GM12878 (cell line): ENCODE measurements at regions not wholly inside any gene's neighbourhood (a gene's known extent, or its start where the extent isn't known, plus 50 kb on each side); places are given as distances from the start of the nearest gene placed in this dataset.

ENCODE experiments used
- ATAC-seq: fragments of 200-7000 bp; cut with Tn5 transposase; 3 replicates; pipeline ENCODE4 v1.9.1; 2020; ENCODE audit warnings: mild to moderate bottlenecking, moderate library complexity
- BruUV-seq: library from RNA; stranded (reverse); fragments of 400-500 nt; replicated peaks from 2 replicates; lab custom pipeline; 2021; lab: Mats Ljungman, UMichigan
- CTCF ChIA-PET: fragments of 300-600 bp; sonication (Branson Sonifier 250); formaldehyde crosslinking; extraction: SDS; loops from one replicate; lab custom pipeline; 2021; ENCODE audit warnings: inconsistent platforms; lab: Yijun Ruan, JAX
- POLR2A ChIA-PET: fragments of 350-600 bp; formaldehyde crosslinking; extraction: SDS; loops from one replicate; lab custom pipeline; 2021; ENCODE audit warnings: inconsistent platforms; lab: Charles Lee
- RAD21 ChIA-PET: fragments of 300-600 bp; sonication (Branson Sonifier 250); formaldehyde crosslinking; loops from one replicate; lab custom pipeline; 2023; ENCODE audit warnings: antibody characterized with exemption; ENCODE audit not compliant: unreplicated experiment; lab: Charles Lee
- SMC1A ChIA-PET: fragments of 300-600 bp; sonication (Branson Sonifier 250); formaldehyde crosslinking; loops from one replicate; lab custom pipeline; 2023; ENCODE audit not compliant: unreplicated experiment, uncharacterized antibody; lab: Charles Lee
- DNase-seq: peaks from one replicate; pipeline ENCODE4 v3.0.0-alpha.2; 2011; ENCODE audit warnings: low read depth, low spot score
- FAIRE-seq: peaks from 3 replicates; lab custom pipeline; 2011; peaks lifted over from hg19 to GRCh38; lab: Jason Lieb, UNC
- H2AFZ ChIP-seq: 2 replicates; pipeline ENCODE4 v1.6.0; 2011; ENCODE audit warnings: low read depth, low read length, control low read depth; ENCODE audit not compliant: control insufficient read depth
- H3K27ac ChIP-seq: 2 replicates; pipeline ENCODE4 v1.5.1; 2011; ENCODE audit warnings: control low read depth; ENCODE audit not compliant: control insufficient read depth, insufficient read depth
- H3K27me3 ChIP-seq, 2 experiments: replicated peaks in 1 of 2; 2 replicates each; pipeline versions ENCODE4 v1.6.0 to v1.6.1; 2011; ENCODE audit warnings: low read length in 1 of 2; ENCODE audit not compliant: control insufficient read depth in 2 of 2, insufficient read depth in 2 of 2
- H3K36me3 ChIP-seq, 2 experiments: 2 replicates each; pipeline ENCODE4 v1.5.1; 2011; ENCODE audit warnings: low read length in 1 of 2; ENCODE audit not compliant: control insufficient read depth in 2 of 2, insufficient read depth in 2 of 2
- H3K4me1 ChIP-seq: 2 replicates; pipeline ENCODE4 v1.6.1; 2011; ENCODE audit warnings: mild to moderate bottlenecking, low read length, moderate library complexity, mixed read lengths; ENCODE audit not compliant: control insufficient read depth, insufficient read depth
- H3K4me2 ChIP-seq: 2 replicates; pipeline ENCODE4 v1.6.0; 2011; ENCODE audit warnings: control low read depth; ENCODE audit not compliant: control insufficient read depth, insufficient read depth
- H3K4me3 ChIP-seq: fragments of 200-600 bp; sonication (generic); 2 replicates; pipeline ENCODE4 v1.5.1; 2016
- H3K79me2 ChIP-seq: 2 replicates; pipeline ENCODE4 v1.6.0; 2011; ENCODE audit warnings: low read length; ENCODE audit not compliant: control insufficient read depth, insufficient read depth
- H3K9ac ChIP-seq: 2 replicates; pipeline ENCODE4 v1.8.0; 2011; ENCODE audit warnings: low read length, control low read depth, mixed read lengths; ENCODE audit not compliant: control insufficient read depth, insufficient read depth
- H3K9me3 ChIP-seq: replicated peaks from 3 replicates; pipeline ENCODE4 v1.5.1; 2011; ENCODE audit warnings: mild to moderate bottlenecking, low read length; ENCODE audit not compliant: control insufficient read depth, insufficient read depth
- H4K20me1 ChIP-seq: 2 replicates; pipeline ENCODE4 v1.6.0; 2011; ENCODE audit not compliant: control insufficient read depth, insufficient read depth
- ASH2L ChIP-seq: fragments of 300-600, 200-600 bp; sonication (generic); IDR thresholded peaks from 2 replicates; pipeline ENCODE4 v1.6.1; 2017; ENCODE audit warnings: low read depth, mild to moderate bottlenecking, borderline replicate concordance
- ATF3 ChIP-seq: IDR thresholded peaks from 2 replicates; pipeline ENCODE4 v1.6.1; 2011; ENCODE audit warnings: low read depth, mild to moderate bottlenecking, low read length, moderate library complexity, borderline replicate concordance; ENCODE audit errors: extremely low read depth
- ATF7 ChIP-seq: fragments of 450-650 bp; IDR thresholded peaks from 2 replicates; pipeline ENCODE4 v1.6.1; 2016; ENCODE audit warnings: low read depth, mild to moderate bottlenecking
- BCL11A ChIP-seq: IDR thresholded peaks from 2 replicates; pipeline ENCODE4 v1.6.1; 2011; ENCODE audit warnings: low read depth, low read length
- CEBPZ ChIP-seq: fragments of 150-350 bp; IDR thresholded peaks from 2 replicates; pipeline ENCODE4 v1.6.1; 2016; ENCODE audit warnings: low read depth, low read length
- CREM ChIP-seq: IDR thresholded peaks from 2 replicates; pipeline ENCODE4 v1.6.1; 2014; ENCODE audit warnings: antibody characterized with exemption, low read depth
- HDAC6 ChIP-seq: fragments of 200-600 bp; sonication (generic); IDR thresholded peaks from one replicate; pipeline ENCODE4 v1.8.0; 2017; ENCODE audit warnings: antibody characterized with exemption; ENCODE audit not compliant: unreplicated experiment
- KAT2A ChIP-seq: conservative IDR thresholded peaks from 2 replicates; pipeline ENCODE4 v1.6.1; 2011; ENCODE audit warnings: low read depth, low read length; ENCODE audit not compliant: control insufficient read depth
- MEF2A ChIP-seq: IDR thresholded peaks from 2 replicates; pipeline ENCODE4 v1.6.1; 2011; ENCODE audit warnings: low read depth, mild to moderate bottlenecking, low read length, moderate library complexity; ENCODE audit not compliant: insufficient read depth
- MXI1 ChIP-seq: fragments of 150-350 bp; IDR thresholded peaks from 2 replicates; pipeline ENCODE4 v1.6.1; 2011; ENCODE audit warnings: low read depth, mild to moderate bottlenecking, inconsistent platforms, low read length, improper control_type of control experiment
- POLR2AphosphoS2 ChIP-seq: IDR thresholded peaks from 2 replicates; pipeline ENCODE4 v1.6.1; 2011; ENCODE audit warnings: low read depth, mild to moderate bottlenecking, low read length, improper control_type of control experiment, moderate library complexity
- PRDM15 ChIP-seq: fragments of 450-650 bp; formaldehyde crosslinking; IDR thresholded peaks from 2 replicates; pipeline ENCODE4 v1.4.0; 2020; ENCODE audit warnings: mild to moderate bottlenecking, moderate library complexity
- RFX5 ChIP-seq: IDR thresholded peaks from 2 replicates; pipeline ENCODE4 v1.6.1; 2011; ENCODE audit warnings: low read depth, low read length, improper control_type of control experiment
- STAT1 ChIP-seq: fragments of 450-650 bp; conservative IDR thresholded peaks from 2 replicates; pipeline ENCODE4 v1.6.1; 2014; ENCODE audit warnings: antibody characterized with exemption, mild to moderate bottlenecking
- SUPT20H ChIP-seq: IDR thresholded peaks from 2 replicates; pipeline ENCODE4 v1.6.1; 2011; ENCODE audit warnings: low read depth, mild to moderate bottlenecking, low read length, moderate library complexity, borderline replicate concordance; ENCODE audit not compliant: control insufficient read depth
- TCF7 ChIP-seq: IDR thresholded peaks from 2 replicates; pipeline ENCODE4 v1.6.1; 2014; ENCODE audit warnings: antibody characterized with exemption, borderline replicate concordance
- USF1 ChIP-seq: IDR thresholded peaks from 2 replicates; pipeline ENCODE4 v1.6.1; 2011; ENCODE audit warnings: borderline replicate concordance, low read depth, mild to moderate bottlenecking, moderate library complexity, mixed read lengths, low read length; ENCODE audit not compliant: insufficient read depth; ENCODE audit errors: extremely low read length
- WRNIP1 ChIP-seq: IDR thresholded peaks from 2 replicates; pipeline ENCODE4 v1.6.1; 2011; ENCODE audit warnings: low read depth, low read length, improper control_type of control experiment, borderline replicate concordance
- WGBS: methylation state at CpG from one replicate; pipeline ENCODE4 v1.1.6; 2016; ENCODE audit warnings: low lambda C conversion rate; ENCODE audit not compliant: insufficient replicate concordance, insufficient coverage; ENCODE audit errors: missing lambda C conversion rate; 5-methylcytosine and 5-hydroxymethylcytosine counted together
- in situ Hi-C: fragments of 300-500 bp; cut with MboI; formaldehyde crosslinking; loops from 9 replicates; pipeline ENCODE4 v1.14.3; 2018; ENCODE audit warnings: mixed read lengths
- intact Hi-C: fragments of 100-400 bp; cut with micrococcal nuclease; formaldehyde crosslinking; loops from one replicate; pipeline ENCODE4 v1.14.2; 2022; ENCODE audit not compliant: unreplicated experiment

GRCh38 chr15:95822961-95823360 lies 507.5 kb upstream of the NR2F2 start:
- DNase-seq = no peak
- Histone ChIP-seq H3K4me1 (no peaks in the 10 kb centered on the region), H3K9me3 (no peaks in the 10 kb centered on the region), H3K79me2 (no peaks in the 10 kb centered on the region), H3K27ac (no peak overlapping the region), H3K36me3 (no peaks in the 10 kb centered on the region), H3K9ac (no peak overlapping the region), H3K4me3 (no peak overlapping the region), H3K27me3 (no peaks in the 10 kb centered on the region), H2AFZ (no peak overlapping the region), H3K4me2 (no peak overlapping the region), H4K20me1 (no peaks in the 10 kb centered on the region)
- RAD21 ChIA-PET = no interaction called here
- FAIRE-seq = no peak
- CTCF ChIA-PET = no interaction called here
- no TSS peak for BruUV-seq
- in situ Hi-C loops (no loop called here), intact Hi-C loops (no loop called here)
- WGBS = 30% methylated on average over 7 of the region's 7 CpGs
- POLR2A ChIA-PET = no interaction called here
- no peak for ATAC-seq
- no peak for TF ChIP-seq KAT2A
- TF ChIP-seq TCF7 = no peak
- no peak for TF ChIP-seq RFX5
- TF ChIP-seq USF1 = no peak
- TF ChIP-seq MEF2A = no peak
- TF ChIP-seq BCL11A = no peak
- TF ChIP-seq HDAC6 = no peak
- TF ChIP-seq ATF3 = no peak
- no peak for TF ChIP-seq POLR2AphosphoS2
- no peak for TF ChIP-seq CREM
- no peak for TF ChIP-seq STAT1
- no peak for TF ChIP-seq ASH2L
- TF ChIP-seq CEBPZ = no peak
- TF ChIP-seq SUPT20H = no peak
- no peak for TF ChIP-seq PRDM15 (CRISPR knock-in tag)
- no peak for TF ChIP-seq ATF7
- TF ChIP-seq WRNIP1 = no peak
- no peak for TF ChIP-seq MXI1
- SMC1A ChIA-PET = no interaction called here
